SK-N-SH (cell line): ENCODE measurements at regions not wholly inside any gene's neighbourhood (a gene's known extent, or its start where the extent isn't known, plus 50 kb on each side); places are given as distances from the start of the nearest gene placed in this dataset.

Experiments
- EP300 ChIP-seq, 2 experiments: IDR thresholded peaks; 2 replicates each; pipeline versions ENCODE4 v1.4.0 to v1.6.1; 2012; ENCODE audit warnings: borderline replicate concordance in 1 of 2, low read depth in 1 of 2, low read length in 1 of 2
- SIN3A ChIP-seq: IDR thresholded peaks from 2 replicates; pipeline ENCODE4 v1.6.1; 2012; ENCODE audit warnings: low read depth, mild to moderate bottlenecking, low read length, moderate library complexity, borderline replicate concordance
- SMC3 ChIP-seq: IDR thresholded peaks from 2 replicates; pipeline ENCODE4 v1.6.1; 2012; ENCODE audit warnings: low read depth, low read length, improper control_type of control experiment
- TCF12 ChIP-seq: IDR thresholded peaks from 2 replicates; pipeline ENCODE4 v1.4.0; 2012
- YY1 ChIP-seq: IDR thresholded peaks from 2 replicates; pipeline ENCODE4 v1.4.0; 2012; ENCODE audit warnings: low read depth, mild to moderate bottlenecking
- TF ChIP-seq, protein P1 (sequence below): fragments of 200-600 bp; sonication (generic); IDR thresholded peaks from 2 replicates; pipeline ENCODE4 v1.6.1; 2017; ENCODE audit warnings: antibody characterized with exemption, mild to moderate bottlenecking, moderate library complexity
- TF ChIP-seq, protein P2 (sequence below): IDR thresholded peaks from 2 replicates; pipeline ENCODE4 v1.4.0; 2012; ENCODE audit warnings: low read depth, borderline replicate concordance

DNA sequence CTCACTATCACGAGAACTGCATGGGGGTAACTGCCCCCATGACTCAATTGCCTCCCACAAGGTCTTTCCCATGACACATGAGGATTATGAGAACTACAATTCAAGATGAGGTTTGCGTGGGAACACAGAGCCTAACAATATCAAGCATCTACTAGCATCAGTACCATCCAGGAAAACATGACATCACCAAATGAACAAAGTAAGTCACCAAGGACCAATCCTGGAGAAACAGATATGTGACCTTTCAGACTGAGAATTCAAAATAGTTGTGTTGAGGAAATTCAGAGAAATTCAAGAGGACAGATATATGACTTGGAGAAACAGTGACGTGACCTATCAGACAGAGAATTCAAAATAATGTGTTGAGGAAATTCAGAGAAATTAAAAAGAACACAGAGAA, 65.8 kb upstream of the TMTC2 start:
- TF ChIP-seq EP300 (IDR thresholded peaks at IDR 0.05; ENCODE audit: borderline replicate concordance in 1 of 2, low read depth in 1 of 2, low read length in 1 of 2) (no peak), YY1 (no peak), SMC3 (no peak), SIN3A (no peak), TCF12 (no peak)
- TF ChIP-seq, protein P1, sequence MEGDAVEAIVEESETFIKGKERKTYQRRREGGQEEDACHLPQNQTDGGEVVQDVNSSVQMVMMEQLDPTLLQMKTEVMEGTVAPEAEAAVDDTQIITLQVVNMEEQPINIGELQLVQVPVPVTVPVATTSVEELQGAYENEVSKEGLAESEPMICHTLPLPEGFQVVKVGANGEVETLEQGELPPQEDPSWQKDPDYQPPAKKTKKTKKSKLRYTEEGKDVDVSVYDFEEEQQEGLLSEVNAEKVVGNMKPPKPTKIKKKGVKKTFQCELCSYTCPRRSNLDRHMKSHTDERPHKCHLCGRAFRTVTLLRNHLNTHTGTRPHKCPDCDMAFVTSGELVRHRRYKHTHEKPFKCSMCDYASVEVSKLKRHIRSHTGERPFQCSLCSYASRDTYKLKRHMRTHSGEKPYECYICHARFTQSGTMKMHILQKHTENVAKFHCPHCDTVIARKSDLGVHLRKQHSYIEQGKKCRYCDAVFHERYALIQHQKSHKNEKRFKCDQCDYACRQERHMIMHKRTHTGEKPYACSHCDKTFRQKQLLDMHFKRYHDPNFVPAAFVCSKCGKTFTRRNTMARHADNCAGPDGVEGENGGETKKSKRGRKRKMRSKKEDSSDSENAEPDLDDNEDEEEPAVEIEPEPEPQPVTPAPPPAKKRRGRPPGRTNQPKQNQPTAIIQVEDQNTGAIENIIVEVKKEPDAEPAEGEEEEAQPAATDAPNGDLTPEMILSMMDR: no peak
- TF ChIP-seq, protein P2, sequence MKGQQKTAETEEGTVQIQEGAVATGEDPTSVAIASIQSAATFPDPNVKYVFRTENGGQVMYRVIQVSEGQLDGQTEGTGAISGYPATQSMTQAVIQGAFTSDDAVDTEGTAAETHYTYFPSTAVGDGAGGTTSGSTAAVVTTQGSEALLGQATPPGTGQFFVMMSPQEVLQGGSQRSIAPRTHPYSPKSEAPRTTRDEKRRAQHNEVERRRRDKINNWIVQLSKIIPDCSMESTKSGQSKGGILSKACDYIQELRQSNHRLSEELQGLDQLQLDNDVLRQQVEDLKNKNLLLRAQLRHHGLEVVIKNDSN: no peak
